GM23248 (cell line): ENCODE measurements at regions not wholly inside any gene's neighbourhood (a gene's known extent, or its start where the extent isn't known, plus 50 kb on each side); places are given as distances from the start of the nearest gene placed in this dataset.

Experiments used
- DNase-seq: peaks from one replicate; pipeline ENCODE4 v3.0.0-alpha.2; 2015
- H2AFZ ChIP-seq: fragments of 200-600 bp; sonication (generic); 2 replicates; pipeline ENCODE4 v1.6.1; 2016; ENCODE audit warnings: antibody characterized with exemption
- H3F3A ChIP-seq: fragments of 200-600 bp; sonication (generic); 2 replicates; pipeline ENCODE4 v1.6.1; 2016; ENCODE audit warnings: mild to moderate bottlenecking, antibody characterized with exemption, mixed run types; ENCODE audit not compliant: insufficient read depth
- H3K27ac ChIP-seq: fragments of 200-600 bp; sonication (generic); 2 replicates; pipeline ENCODE4 v1.5.1; 2016; ENCODE audit warnings: mild to moderate bottlenecking
- H3K27me3 ChIP-seq: fragments of 200-600 bp; sonication (generic); replicated peaks from 2 replicates; pipeline ENCODE4 v1.6.1; 2016; ENCODE audit warnings: mild to moderate bottlenecking; ENCODE audit not compliant: insufficient read depth
- H3K36me3 ChIP-seq: fragments of 200-600 bp; sonication (generic); 2 replicates; pipeline ENCODE4 v1.6.1; 2016; ENCODE audit warnings: low read depth, mild to moderate bottlenecking
- H3K4me1 ChIP-seq: fragments of 200-600 bp; sonication (generic); 2 replicates; pipeline ENCODE4 v1.6.1; 2016; ENCODE audit warnings: mild to moderate bottlenecking; ENCODE audit not compliant: insufficient read depth
- H3K4me2 ChIP-seq: fragments of 200-600 bp; sonication (generic); one replicate; pipeline ENCODE4 v1.6.1; 2016; ENCODE audit warnings: mild to moderate bottlenecking; ENCODE audit not compliant: unreplicated experiment
- H3K4me3 ChIP-seq: fragments of 200-600 bp; sonication (generic); 2 replicates; pipeline ENCODE4 v1.5.1; 2016; ENCODE audit warnings: mild to moderate bottlenecking
- H3K79me2 ChIP-seq: fragments of 200-600 bp; sonication (generic); 2 replicates; pipeline ENCODE4 v1.6.1; 2016; ENCODE audit warnings: mild to moderate bottlenecking; ENCODE audit not compliant: insufficient read depth
- H3K9ac ChIP-seq: fragments of 200-600 bp; sonication (generic); 2 replicates; pipeline ENCODE4 v1.6.1; 2016; ENCODE audit warnings: mild to moderate bottlenecking
- H3K9me2 ChIP-seq: fragments of 200-600 bp; sonication (generic); 2 replicates; pipeline ENCODE4 v1.6.1; 2016; ENCODE audit warnings: mixed run types, mild to moderate bottlenecking, moderate library complexity; ENCODE audit not compliant: insufficient read depth
- H3K9me3 ChIP-seq: fragments of 200-600 bp; sonication (generic); one replicate; pipeline ENCODE4 v1.6.1; 2017; ENCODE audit warnings: low read depth
- H4K20me1 ChIP-seq: fragments of 200-600 bp; sonication (generic); 2 replicates; pipeline ENCODE4 v1.6.0; 2016; ENCODE audit not compliant: insufficient read depth
- EZH2 ChIP-seq: fragments of 200-600 bp; sonication (generic); IDR thresholded peaks from 2 replicates; pipeline ENCODE4 v1.6.1; 2018; ENCODE audit warnings: antibody characterized with exemption, mild to moderate bottlenecking; ENCODE audit not compliant: insufficient read depth, poor library complexity, severe bottlenecking
- EZH2phosphoT487 ChIP-seq: fragments of 200-600 bp; sonication (generic); IDR thresholded peaks from 2 replicates; pipeline ENCODE4 v1.6.1; 2018; ENCODE audit warnings: antibody characterized with exemption, moderate library complexity, mild to moderate bottlenecking, low read depth; ENCODE audit not compliant: insufficient read depth
- WGBS, 2 experiments: methylation state at CpG; one replicate each; pipeline ENCODE4 v1.1.6; 2015 to 2017; ENCODE audit warnings: low lambda C conversion rate in 2 of 2, low coverage in 1 of 2; ENCODE audit errors: missing lambda C conversion rate in 2 of 2; 5-methylcytosine and 5-hydroxymethylcytosine counted together
- in situ Hi-C: fragments of 300-500 bp; cut with MboI; formaldehyde crosslinking; loops from 2 replicates; pipeline ENCODE4 v1.15.0; 2020

DNA sequence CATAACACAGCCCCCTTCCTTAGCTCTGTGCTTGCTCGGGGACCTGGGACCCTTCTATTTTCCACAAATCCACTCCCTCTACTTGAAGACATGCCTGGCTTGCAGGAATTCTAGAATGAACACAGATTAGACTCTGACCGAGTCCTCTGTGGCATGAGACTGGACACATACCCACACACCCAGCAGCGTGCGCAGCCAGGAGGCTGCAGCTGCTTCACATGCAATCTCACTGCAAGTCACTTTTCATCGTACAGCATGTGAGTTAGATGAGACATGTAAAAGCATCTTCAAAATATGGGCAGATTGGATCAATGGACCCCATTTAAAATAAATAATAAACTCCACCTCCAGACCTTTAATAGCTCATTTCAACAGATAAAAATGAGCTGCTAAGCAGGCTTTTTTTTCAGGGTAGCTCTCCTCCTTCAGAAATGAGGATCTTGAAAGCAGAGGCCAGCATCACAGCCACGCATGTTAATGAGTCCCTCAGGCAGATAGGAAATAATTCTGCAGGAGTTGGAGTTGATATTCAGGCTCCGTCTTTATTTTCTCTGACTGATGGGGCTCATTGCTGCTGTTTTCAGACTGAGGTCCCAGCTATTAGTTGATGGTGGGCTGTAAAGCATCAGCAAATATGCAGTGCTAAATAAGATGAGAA lies 215.1 kb upstream of the GGTLC1 start:
- no peak for DNase-seq
- no peaks in the 10 kb centered on the region for H3K4me1 ChIP-seq
- no peak overlapping the region for H3K4me2 ChIP-seq
- no peaks in the 10 kb centered on the region for H3K36me3 ChIP-seq
- no peaks in the 10 kb centered on the region for H4K20me1 ChIP-seq
- H3F3A ChIP-seq, result no peaks in the 10 kb centered on the region
- no peak overlapping the region for H2AFZ ChIP-seq
- WGBS, 2 experiments, result 34 to 36% methylated on average over 7 of the region's 7 CpGs
- H3K9me3 ChIP-seq, result no peaks in the 10 kb centered on the region
- H3K79me2 ChIP-seq, result no peaks in the 10 kb centered on the region
- H3K27me3 ChIP-seq, result no peaks in the 10 kb centered on the region; the same call in 1 of the 2 replicates
- no peak for TF ChIP-seq EZH2
- TF ChIP-seq EZH2phosphoT487, result no peak
- no peak overlapping the region for H3K4me3 ChIP-seq
- H3K9ac ChIP-seq, result no peak overlapping the region
- no peak overlapping the region for H3K27ac ChIP-seq
- in situ Hi-C loops, result no loop called here
- H3K9me2 ChIP-seq, result no peaks in the 10 kb centered on the region

GRCh38 chr20:24199501-24199900 lies 210.9 kb upstream of the GGTLC1 start:
- TF ChIP-seq EZH2phosphoT487, result no peak
- H3K4me2 ChIP-seq, result no peak overlapping the region
- no peaks in the 10 kb centered on the region for H4K20me1 ChIP-seq
- H2AFZ ChIP-seq, result no peak overlapping the region
- H3K79me2 ChIP-seq, result no peaks in the 10 kb centered on the region
- WGBS, 2 experiments, result 2% methylated on average over 6 of the region's 6 CpGs
- no peak overlapping the region for H3K27ac ChIP-seq
- H3K4me3 ChIP-seq, result no peak overlapping the region
- H3K9ac ChIP-seq, result no peak overlapping the region
- no peaks in the 10 kb centered on the region for H3K9me2 ChIP-seq
- H3K27me3 ChIP-seq, result no peaks in the 10 kb centered on the region; the same call in 1 of the 2 replicates
- no peaks in the 10 kb centered on the region for H3K9me3 ChIP-seq
- H3F3A ChIP-seq, result no peaks in the 10 kb centered on the region
- H3K36me3 ChIP-seq, result no peaks in the 10 kb centered on the region
- no peak for DNase-seq
- in situ Hi-C loops, result no loop called here
- H3K4me1 ChIP-seq, result no peaks in the 10 kb centered on the region

GRCh38 chr20:24194143-24194542 lies 205.6 kb upstream of the GGTLC1 start:
- Histone ChIP-seq H3K9me2 (no peaks in the 10 kb centered on the region), H3K4me1 (no peaks in the 10 kb centered on the region), H3K4me2 (no peak overlapping the region), H3K27me3 (no peaks in the 10 kb centered on the region), H3K79me2 (no peaks in the 10 kb centered on the region), H3K4me3 (no peak overlapping the region), H3K27ac (no peak overlapping the region), H3K9me3 (no peaks in the 10 kb centered on the region), H3K9ac (no peak overlapping the region), H4K20me1 (no peaks in the 10 kb centered on the region), H3F3A (no peaks in the 10 kb centered on the region), H2AFZ (no peak overlapping the region), H3K36me3 (no peaks in the 10 kb centered on the region)
- 28 to 33% methylated on average over 3 of the region's 3 CpGs for WGBS, 2 experiments
- DNase-seq, result no peak
- no peak for TF ChIP-seq EZH2
- no peak for TF ChIP-seq EZH2phosphoT487
- in situ Hi-C loops, result no loop called here

DNA sequence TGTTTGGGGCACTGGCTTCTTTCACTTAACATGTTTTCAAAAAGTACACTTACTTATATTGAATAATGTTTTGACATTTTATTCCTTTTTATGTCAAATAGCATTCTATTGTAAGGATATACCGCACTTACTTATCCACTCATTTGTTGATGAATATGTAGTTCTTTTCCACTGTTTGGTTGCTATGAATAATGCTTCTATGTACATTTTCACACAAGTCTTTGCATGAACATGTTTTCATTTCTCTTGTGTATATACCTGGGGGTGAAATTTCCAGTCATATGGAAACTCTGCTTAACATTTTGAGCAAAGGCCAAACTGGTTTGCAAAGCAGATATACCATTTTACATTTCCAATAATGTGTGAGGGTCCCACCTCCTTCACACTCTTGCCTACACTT lies 202.3 kb upstream of the GGTLC1 start:
- no peaks in the 10 kb centered on the region for H3K4me1 ChIP-seq
- H3K9me2 ChIP-seq, result no peaks in the 10 kb centered on the region
- no peaks in the 10 kb centered on the region for H3F3A ChIP-seq
- H3K4me3 ChIP-seq, result no peak overlapping the region
- H3K79me2 ChIP-seq, result no peaks in the 10 kb centered on the region
- H3K9me3 ChIP-seq, result no peaks in the 10 kb centered on the region
- TF ChIP-seq EZH2phosphoT487 (no peak), EZH2 (no peak)
- H2AFZ ChIP-seq, result no peak overlapping the region
- no peak overlapping the region for H3K4me2 ChIP-seq
- no peaks in the 10 kb centered on the region for H3K27me3 ChIP-seq
- no peak overlapping the region for H3K27ac ChIP-seq
- no peak for DNase-seq
- H3K9ac ChIP-seq, result no peak overlapping the region
- H4K20me1 ChIP-seq, result no peaks in the 10 kb centered on the region
- in situ Hi-C loops, result no loop called here
- WGBS, 2 experiments, result 69 to 76% methylated on average over 1 of the region's 1 CpG
- no peaks in the 10 kb centered on the region for H3K36me3 ChIP-seq

DNA sequence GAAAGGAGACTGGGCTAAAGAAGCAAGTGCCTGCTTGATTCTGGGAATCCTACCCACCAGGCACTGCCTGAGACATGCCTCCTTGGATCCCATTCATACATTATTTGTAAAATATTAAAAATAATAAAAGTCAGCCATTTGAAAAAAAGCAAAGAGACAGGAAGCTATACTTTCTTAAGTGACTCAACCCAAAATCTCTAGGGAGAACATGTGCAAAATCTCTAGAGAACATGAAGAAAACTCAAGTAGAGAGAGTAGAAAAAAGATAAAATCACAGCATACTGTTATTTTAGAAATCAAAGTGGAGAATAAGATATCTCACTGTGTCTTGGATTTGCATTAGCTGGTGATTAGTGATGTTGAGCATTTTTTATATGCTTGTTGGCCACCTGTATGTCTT lies 197.2 kb upstream of the GGTLC1 start:
- Histone ChIP-seq H3K4me3 (no peak overlapping the region), H3K9me2 (no peaks in the 10 kb centered on the region), H3K4me1 (no peaks in the 10 kb centered on the region), H3K9ac (no peak overlapping the region), H4K20me1 (no peaks in the 10 kb centered on the region), H3K27me3 (no peaks in the 10 kb centered on the region), H2AFZ (no peak overlapping the region), H3K79me2 (no peaks in the 10 kb centered on the region), H3K9me3 (no peaks in the 10 kb centered on the region), H3K36me3 (no peaks in the 10 kb centered on the region), H3F3A (no peaks in the 10 kb centered on the region), H3K27ac (no peak overlapping the region), H3K4me2 (no peak overlapping the region)
- TF ChIP-seq EZH2 (no peak), EZH2phosphoT487 (no peak)
- in situ Hi-C loops, result no loop called here
- DNase-seq, result no peak
